HG02970 (cell line): ENCODE measurements at regions not wholly inside any gene's neighbourhood (a gene's known extent, or its start where the extent isn't known, plus 50 kb on each side); places are given as distances from the start of the nearest gene placed in this dataset.

Experiments
- ATAC-seq: cut with Tn5 transposase; IDR thresholded peaks from one replicate; pipeline ENCODE4 v1.9.1; 2021; ENCODE audit warnings: mild to moderate bottlenecking, moderate library complexity, moderate number of reproducible peaks; ENCODE audit not compliant: unreplicated experiment, low FRiP score

DNA sequence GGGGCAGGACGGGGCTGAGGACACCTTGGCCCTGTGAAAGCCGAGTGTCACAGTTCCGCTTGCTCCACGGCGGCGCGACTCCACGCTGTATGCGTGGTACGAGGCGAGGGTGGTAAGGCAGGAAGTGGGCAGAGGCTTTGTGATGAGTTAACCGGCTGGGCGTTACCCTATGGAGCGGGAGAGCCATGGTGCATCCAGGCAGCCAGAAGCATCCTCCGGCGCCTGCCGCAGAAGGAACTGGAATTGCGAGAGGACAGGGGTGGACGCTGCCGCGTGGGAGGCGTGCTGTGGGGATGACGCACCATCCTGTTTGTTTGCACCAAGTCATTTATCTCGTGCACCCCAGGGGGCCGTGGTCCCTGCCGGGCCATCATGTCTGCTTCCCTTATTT is 643.9 kb downstream of the BRD1 start:
- ATAC-seq, result no peak

DNA sequence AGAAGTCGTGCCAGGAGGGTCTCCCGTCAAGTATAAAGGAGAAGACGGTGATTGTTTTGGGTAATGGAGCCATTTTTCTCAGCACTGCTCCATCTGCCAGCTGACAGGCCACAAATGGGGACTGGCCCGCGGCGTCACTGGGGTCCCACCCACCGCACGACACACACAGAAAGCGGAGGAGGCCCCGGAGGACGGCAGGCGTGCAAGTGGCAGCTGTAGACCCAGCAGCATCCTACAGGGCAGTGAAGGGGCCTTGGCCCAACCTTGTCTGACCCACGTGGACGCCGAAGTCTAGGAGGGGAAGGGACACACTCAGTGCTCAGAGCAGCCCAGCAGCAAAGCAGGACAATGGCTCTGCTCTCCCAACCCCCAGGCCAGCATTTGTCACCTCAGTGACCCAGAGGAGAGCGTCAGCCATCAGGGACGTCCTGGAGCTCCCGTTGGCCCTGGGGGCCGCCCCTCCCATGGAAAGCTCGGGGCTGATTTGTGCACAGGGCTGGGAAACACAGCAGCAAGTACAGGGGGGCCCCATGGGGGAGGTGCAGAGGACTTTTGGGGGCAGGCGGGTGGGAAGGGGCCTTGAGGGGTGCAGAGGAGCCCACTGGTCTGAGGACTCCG is 644.4 kb downstream of the BRD1 start:
- ATAC-seq, result no peak

GRCh38 chr22:49182416-49182815 is 645.3 kb downstream of the BRD1 start:
- ATAC-seq, result no peak

- no peak for ATAC-seq
Observed at GRCh38 chr22:49181942-49182341, 645.7 kb downstream of the BRD1 start.

DNA sequence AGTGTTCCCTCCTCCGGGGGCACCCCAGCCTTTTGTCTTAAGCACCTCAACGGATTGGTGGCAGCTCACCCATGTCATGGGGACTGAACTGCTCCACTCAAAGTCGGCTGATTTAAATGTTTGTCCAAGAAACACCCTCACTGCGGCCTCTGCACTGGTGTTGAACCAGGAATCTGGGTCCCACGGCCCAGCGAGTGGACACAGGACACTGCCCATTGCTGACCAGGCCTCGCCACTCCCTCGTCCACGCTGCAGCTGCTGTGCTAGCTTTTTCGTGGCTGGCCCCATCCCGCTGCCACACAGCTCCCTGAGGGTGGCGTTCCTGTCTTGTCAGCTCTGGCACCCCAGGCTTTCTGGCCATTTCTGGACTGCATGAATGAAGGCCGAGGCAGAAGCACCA is 646.2 kb downstream of the BRD1 start:
- ATAC-seq, result no peak

DNA sequence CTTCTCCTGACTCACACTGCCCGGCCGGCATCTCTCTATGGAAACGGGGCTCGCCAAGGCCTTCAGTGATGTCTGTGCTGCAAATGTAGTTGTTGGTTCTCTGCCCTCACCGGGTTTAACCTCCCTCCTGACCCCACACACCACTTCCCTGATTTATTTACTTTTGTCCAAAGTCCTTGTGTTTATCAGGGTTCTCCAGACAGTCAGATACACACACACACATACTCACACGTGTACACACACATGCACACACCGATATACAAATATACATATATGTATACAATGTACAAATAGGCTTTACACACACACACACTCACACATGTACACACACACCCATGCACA is 647.0 kb downstream of the BRD1 start:
- no peak for ATAC-seq

- ATAC-seq, result no peak
Observed at GRCh38 chr22:49179886-49180682, 647.6 kb downstream of the BRD1 start.

GRCh38 chr22:49179175-49179574 is 648.5 kb downstream of the BRD1 start:
- no peak for ATAC-seq

DNA sequence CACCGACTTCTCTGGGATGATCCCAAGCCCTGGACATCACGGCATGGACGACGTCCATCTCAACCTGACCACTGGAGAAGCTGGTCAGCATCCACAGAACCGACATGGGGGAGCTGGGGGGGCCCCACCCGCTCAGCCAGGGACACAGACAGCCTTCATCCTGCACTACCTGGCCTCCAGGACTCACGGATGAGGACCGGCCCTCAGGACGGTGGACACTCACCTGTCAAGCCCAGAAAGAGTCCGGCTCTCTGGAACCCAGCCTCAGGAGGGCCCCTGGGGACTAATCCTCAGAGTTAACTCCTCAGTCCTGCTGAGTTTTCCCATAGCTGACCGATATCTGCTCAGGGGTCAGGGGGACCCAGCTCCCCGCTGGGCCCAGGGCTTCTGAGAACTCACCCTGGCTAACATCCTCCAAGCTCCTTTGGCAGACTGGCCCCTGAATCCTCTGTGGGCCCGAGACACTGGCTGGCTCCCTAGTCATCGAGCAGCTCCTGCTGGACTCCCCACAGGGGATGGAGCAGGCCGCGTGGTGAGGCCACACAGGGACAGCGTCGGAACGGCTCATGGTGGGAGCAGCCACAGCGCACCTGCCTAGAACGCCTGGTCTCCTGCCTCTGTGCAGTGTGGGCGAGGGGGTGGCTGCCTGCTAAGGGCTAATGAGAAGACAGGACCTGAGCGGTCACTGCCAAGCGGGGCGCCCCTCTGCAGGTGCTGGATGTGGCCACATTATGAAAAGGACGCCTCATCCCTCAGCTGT is 649.2 kb downstream of the BRD1 start:
- ATAC-seq, result no peak

DNA sequence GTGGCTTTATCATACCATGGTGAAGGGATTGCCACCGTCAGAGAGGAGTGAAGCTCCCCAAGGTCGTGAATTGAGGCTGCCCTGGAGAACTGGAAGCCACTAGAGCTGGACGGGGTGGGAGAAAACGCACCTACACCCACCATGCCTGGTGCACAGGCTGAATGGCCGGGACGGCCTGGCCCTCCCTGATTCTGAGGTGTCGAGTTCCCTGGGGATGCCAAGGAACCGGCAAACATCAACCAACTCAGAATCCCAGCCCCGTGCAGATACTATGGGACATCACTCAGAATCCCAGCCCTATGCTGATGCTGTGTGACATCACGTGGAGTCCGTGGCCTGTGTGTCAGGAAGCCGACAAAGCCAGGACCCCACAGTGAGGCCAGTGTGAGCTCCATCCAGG is 650.0 kb downstream of the BRD1 start:
- ATAC-seq, result no peak

GRCh38 chr22:49176956-49177355 is 650.7 kb downstream of the BRD1 start:
- ATAC-seq, result no peak

DNA sequence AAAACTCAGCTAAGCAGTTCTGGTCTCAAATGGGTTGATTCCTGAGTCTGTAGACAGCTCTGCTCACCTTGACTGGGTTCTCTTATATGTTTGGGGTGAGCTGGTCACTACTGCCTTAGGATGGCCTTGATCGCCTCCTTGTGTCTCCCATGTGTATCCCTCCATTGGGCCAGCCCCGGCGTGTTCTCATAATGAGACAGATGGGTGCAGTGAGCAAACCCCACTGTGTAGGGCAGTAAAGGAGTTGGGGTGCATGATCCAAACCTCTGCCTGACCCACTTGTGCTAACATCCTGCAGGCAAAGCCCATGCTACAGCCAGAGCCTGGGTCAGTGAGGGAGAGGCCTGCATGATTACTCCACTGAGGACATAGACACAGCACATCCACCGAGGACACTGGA is 657.6 kb downstream of the BRD1 start:
- no peak for ATAC-seq

DNA sequence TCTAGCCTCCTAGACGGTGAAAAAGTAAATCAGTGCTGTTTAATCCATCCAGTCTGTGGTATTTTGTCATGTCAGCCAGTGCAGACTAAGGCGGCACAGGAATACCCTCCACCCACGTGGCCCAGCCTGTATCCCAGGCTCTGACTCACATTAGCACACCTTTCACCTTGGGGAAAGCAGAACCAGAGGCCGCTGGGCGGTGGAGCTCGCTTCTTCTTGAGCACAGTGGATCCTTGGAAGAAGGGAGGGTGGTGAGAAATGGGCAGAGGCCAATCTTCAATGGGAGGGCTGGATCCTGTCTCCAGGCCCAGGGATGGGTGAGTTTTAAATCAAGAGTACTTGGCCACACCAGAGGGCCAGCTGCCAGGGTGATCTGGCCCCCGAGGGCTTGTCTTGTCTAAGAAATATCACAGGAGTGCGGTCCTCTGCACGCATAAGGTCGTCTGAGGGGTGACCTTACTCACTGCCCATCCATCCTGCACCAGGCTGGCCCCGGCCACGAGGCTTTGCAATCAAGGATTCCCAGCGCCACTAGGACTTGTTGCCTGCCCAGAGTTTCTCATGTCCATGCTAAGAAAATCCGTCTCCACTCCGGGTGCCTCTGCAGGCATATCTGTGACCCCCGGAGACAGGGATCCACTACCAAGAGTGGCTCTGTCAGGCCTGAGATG is 658.5 kb downstream of the BRD1 start:
- ATAC-seq, result no peak

DNA sequence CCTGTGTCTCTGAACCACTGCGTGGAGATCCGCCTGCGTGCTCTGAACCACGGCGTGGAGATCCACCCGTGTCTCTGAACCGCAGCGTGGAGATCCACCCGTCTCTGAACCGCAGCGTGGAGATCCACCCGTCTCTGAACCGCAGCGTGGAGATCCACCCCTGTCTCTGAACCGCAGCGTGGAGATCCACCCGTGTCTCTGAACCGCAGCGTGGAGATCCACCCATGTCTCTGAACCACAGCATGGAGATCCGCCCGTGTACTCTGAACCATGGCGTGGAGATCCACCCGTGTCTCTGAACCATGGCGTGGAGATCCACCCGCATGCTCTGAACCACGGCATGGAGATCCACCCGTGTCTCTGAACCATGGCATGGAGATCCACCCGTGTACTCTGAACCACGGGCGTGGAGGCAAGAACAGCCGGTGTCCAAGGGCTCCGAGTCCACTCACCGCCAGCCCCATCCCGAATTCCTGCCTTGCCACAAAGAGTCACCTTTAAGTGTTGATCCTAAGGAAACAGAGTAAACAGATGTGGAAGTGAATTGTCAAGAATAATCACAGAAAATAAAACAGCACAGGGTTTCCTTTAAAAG is 659.4 kb downstream of the BRD1 start:
- ATAC-seq, result no peak

GRCh38 chr22:49166746-49167145 is 660.9 kb downstream of the BRD1 start:
- ATAC-seq, result no peak

DNA sequence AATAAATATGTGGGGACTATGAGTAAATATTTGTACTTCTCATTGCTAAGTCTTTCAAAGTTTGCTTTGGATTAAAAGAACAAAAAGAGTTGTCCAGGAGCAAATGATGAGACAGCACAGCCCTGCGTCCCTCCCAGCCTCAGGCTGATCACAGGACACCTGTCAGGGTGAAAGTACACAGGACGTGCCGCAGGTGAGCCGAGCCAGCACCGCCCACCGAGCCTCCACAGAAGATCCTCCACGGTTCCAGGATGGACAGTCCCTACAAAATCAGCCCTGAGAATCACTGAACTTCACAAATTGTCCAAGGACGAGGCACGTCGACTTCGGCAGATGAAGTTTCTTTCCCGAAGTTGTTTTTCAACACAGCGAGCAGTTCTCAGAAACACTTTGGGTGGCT is 661.5 kb downstream of the BRD1 start:
- no peak for ATAC-seq

DNA sequence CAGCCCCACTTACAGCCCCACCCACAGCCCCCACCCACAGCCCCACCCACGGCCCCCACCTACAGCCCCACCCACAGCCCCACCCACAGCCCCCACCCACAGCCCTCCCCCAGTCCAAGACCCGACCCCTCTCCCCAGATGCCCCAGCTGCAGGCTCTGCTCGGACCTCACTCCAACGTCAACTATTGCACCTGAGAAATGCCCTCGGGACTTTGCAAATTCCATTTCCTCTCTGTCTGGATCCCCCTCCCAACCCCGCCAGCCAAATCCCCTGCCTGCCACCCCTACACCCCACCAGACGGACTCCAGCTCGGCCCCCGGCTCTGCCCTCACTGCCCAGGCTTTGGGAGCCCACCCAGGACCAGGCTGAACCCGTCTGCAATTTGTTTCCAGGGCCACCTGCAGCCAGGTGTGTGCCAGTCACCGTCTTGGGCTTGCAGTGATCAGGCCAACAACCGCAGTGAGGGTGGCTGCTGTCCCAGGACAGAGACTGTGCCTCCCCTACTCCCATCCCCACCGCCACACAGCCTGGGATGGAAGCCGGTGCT is 662.8 kb downstream of the BRD1 start:
- ATAC-seq, result no peak

GRCh38 chr22:49163960-49164690 is 663.5 kb downstream of the BRD1 start:
- no peak for ATAC-seq

- no peak for ATAC-seq
Observed at GRCh38 chr22:49163258-49163959, 664.3 kb downstream of the BRD1 start.
